Retinal pigment epithelial cell (primary cell): ENCODE measurements at regions not wholly inside any gene's neighbourhood (a gene's known extent, or its start where the extent isn't known, plus 50 kb on each side); places are given as distances from the start of the nearest gene placed in this dataset.

Experiments
- DNase-seq: peaks from one replicate; pipeline ENCODE4 v3.0.0-alpha.2; 2010; ENCODE audit warnings: low read depth
- H3K4me3 ChIP-seq: 2 replicates; pipeline ENCODE4 v1.5.1; 2011; ENCODE audit warnings: mild to moderate bottlenecking, low read length, control low read depth, moderate library complexity
- CTCF ChIP-seq: conservative IDR thresholded peaks from 2 replicates; pipeline ENCODE4 v1.5.1; 2011; ENCODE audit warnings: low read depth, low read length, control low read depth, inconsistent platforms

GRCh38 chr2:156845806-156846558 is 409.8 kb downstream of the GPD2 start:
- no peak for DNase-seq
- TF ChIP-seq CTCF = no peak
- H3K4me3 ChIP-seq = no peak overlapping the region

- H3K4me3 ChIP-seq = no peak overlapping the region
- DNase-seq = no peak
- TF ChIP-seq CTCF = no peak
Observed at GRCh38 chr2:156852210-156852609, 405.3 kb upstream of the GALNT5 start.

- no peak for DNase-seq
- H3K4me3 ChIP-seq = no peak overlapping the region
- no peak for TF ChIP-seq CTCF
Observed at GRCh38 chr2:156852681-156853080, 404.8 kb upstream of the GALNT5 start.

GRCh38 chr2:156864325-156864724 is 393.2 kb upstream of the GALNT5 start:
- H3K4me3 ChIP-seq = no peak overlapping the region
- no peak for TF ChIP-seq CTCF
- peak; percentile 62 for DNase-seq

GRCh38 chr2:156864753-156865152 is 392.8 kb upstream of the GALNT5 start:
- H3K4me3 ChIP-seq = no peak overlapping the region
- no peak for DNase-seq
- TF ChIP-seq CTCF = no peak

GRCh38 chr2:156867201-156867600 is 390.3 kb upstream of the GALNT5 start:
- peak; percentile 53 for DNase-seq
- TF ChIP-seq CTCF = no peak
- H3K4me3 ChIP-seq = no peak overlapping the region

GRCh38 chr2:156874707-156875106 is 382.8 kb upstream of the GALNT5 start:
- TF ChIP-seq CTCF = no peak
- DNase-seq = no peak
- H3K4me3 ChIP-seq = no peak overlapping the region
